HepG2 (cell line): ENCODE measurements at regions not wholly inside any gene's neighbourhood (a gene's known extent, or its start where the extent isn't known, plus 50 kb on each side); places are given as distances from the start of the nearest gene placed in this dataset.

Experiments
- ARID2 ChIP-seq: sonication (generic); formaldehyde crosslinking; IDR thresholded peaks from 2 replicates; pipeline ENCODE4 v1.8.1; 2022; ENCODE audit warnings: mild to moderate bottlenecking, missing genetic modification reagents, borderline replicate concordance
- DZIP1 ChIP-seq: sonication (generic); formaldehyde crosslinking; IDR thresholded peaks from 2 replicates; pipeline ENCODE4 v1.5.0; 2020; ENCODE audit warnings: mild to moderate bottlenecking, missing genetic modification reagents
- HMG20A ChIP-seq: IDR thresholded peaks from 2 replicates; pipeline ENCODE4 v1.6.1; 2016; ENCODE audit warnings: borderline replicate concordance
- HNRNPK ChIP-seq: fragments of 200-400 bp; formaldehyde crosslinking; IDR thresholded peaks from 2 replicates; pipeline ENCODE4 v1.6.1; 2018; ENCODE audit warnings: low read length, low read depth, moderate library complexity, mild to moderate bottlenecking; ENCODE audit not compliant: poor library complexity, severe bottlenecking
- MED1 ChIP-seq: sonication (generic); formaldehyde crosslinking; IDR thresholded peaks from 2 replicates; pipeline ENCODE4 v1.4.0; 2020; ENCODE audit warnings: missing genetic modification reagents
- NFYB ChIP-seq: sonication (generic); formaldehyde crosslinking; IDR thresholded peaks from 2 replicates; pipeline ENCODE4 v1.4.0; 2020; ENCODE audit warnings: missing genetic modification reagents
- RBM39 ChIP-seq: fragments of 200-400 bp; formaldehyde crosslinking; IDR thresholded peaks from one replicate; pipeline ENCODE4 v1.6.1; 2018; ENCODE audit warnings: antibody characterized with exemption, mild to moderate bottlenecking, low read depth, low read length; ENCODE audit not compliant: poor library complexity, severe bottlenecking
- SOX13 ChIP-seq, 3 experiments: fragments of 450-650 bp in 1 of 3; sonication (generic) in 1 of 3; formaldehyde crosslinking in 1 of 3; IDR thresholded peaks in 2 of 3; conservative IDR thresholded peaks in 1 of 3; 2 replicates each; pipeline versions ENCODE4 v1.5.0 to v1.6.1; 2016 to 2020; ENCODE audit warnings: antibody characterized with exemption in 1 of 3, mild to moderate bottlenecking in 1 of 3, missing compliant biosample characterization in 1 of 3, missing genetic modification reagents in 1 of 3, moderate library complexity in 1 of 3
- ZNF205 ChIP-seq: IDR thresholded peaks from 2 replicates; pipeline ENCODE4 v1.6.1; 2018; ENCODE audit warnings: missing biosample characterization, missing genetic modification reagents
- ZNF264 ChIP-seq: sonication (generic); formaldehyde crosslinking; IDR thresholded peaks from 2 replicates; pipeline ENCODE4 v1.4.0; 2020; ENCODE audit warnings: missing genetic modification reagents
- ZNF644 ChIP-seq: IDR thresholded peaks from 2 replicates; pipeline ENCODE4 v1.6.1; 2016; ENCODE audit warnings: low read depth
- ZNF704 ChIP-seq: sonication (generic); formaldehyde crosslinking; IDR thresholded peaks from 2 replicates; pipeline ENCODE4 v1.8.1; 2023; ENCODE audit warnings: mild to moderate bottlenecking, inconsistent platforms, moderate library complexity, missing genetic modification reagents, borderline replicate concordance
- ZNF780A ChIP-seq: sonication (generic); formaldehyde crosslinking; IDR thresholded peaks from 2 replicates; pipeline ENCODE4 v1.8.0; 2022; ENCODE audit warnings: mild to moderate bottlenecking, missing genetic modification reagents, moderate library complexity
- TF ChIP-seq, protein P1 (sequence below): sonication (generic); formaldehyde crosslinking; IDR thresholded peaks from 2 replicates; pipeline ENCODE4 v1.5.1; 2020; ENCODE audit warnings: missing genetic modification reagents, mild to moderate bottlenecking, borderline replicate concordance
- TF ChIP-seq, protein P2 (sequence below), 2 experiments: fragments of 450-650 bp in 1 of 2; sonication (generic) in 1 of 2; formaldehyde crosslinking; IDR thresholded peaks; 2 replicates each; pipeline versions ENCODE4 v1.5.0 to v1.8.0; 2020 to 2022; ENCODE audit warnings: mild to moderate bottlenecking in 1 of 2, missing genetic modification reagents in 1 of 2
- TF ChIP-seq, protein P3 (sequence below): sonication (generic); formaldehyde crosslinking; IDR thresholded peaks from 2 replicates; pipeline ENCODE4 v1.5.0; 2020; ENCODE audit warnings: mild to moderate bottlenecking, missing genetic modification reagents
- TF ChIP-seq, protein P4 (sequence below): sonication (generic); formaldehyde crosslinking; IDR thresholded peaks from 2 replicates; pipeline ENCODE4 v1.4.0; 2020; ENCODE audit warnings: missing genetic modification reagents

DNA sequence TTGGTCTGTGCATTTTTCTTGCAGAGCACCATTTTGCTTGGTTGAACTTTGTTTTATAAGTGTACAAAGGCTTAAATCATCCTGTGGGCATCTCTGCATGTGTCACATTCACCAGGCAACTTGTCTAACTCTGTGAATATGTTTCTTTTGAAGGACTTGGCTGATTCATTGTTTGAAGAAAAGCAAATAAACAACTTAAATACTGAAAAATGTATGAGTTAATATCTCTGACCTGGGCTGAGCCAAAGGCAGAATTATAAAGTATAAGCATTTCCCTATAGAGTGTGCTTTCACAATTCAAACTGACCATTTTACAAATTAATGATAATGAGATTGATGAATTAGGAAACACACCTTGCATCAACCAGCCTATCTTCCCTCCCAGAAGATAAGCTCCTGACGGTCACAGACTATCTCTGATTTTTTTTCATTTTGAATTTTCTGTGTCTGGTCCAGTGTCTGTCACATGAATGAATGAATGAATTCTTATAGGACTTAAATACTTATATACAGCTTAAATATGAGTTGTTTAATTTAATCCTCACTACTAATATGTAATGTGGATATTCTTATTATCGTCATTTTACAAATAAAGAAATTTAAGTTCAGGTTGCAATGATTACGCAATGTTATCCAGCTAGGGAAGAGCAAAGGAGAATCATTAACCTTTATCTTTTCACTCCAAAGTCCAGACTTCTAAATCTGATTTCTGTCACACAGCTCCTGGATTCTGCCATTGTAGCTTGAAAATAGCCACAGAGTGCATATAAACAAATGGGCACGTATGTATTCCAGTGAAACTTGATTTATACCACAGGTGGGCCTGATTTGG lies 182.0 kb upstream of the PHYHIPL start (continued):
- peak; percentile 64; the same call in 1 of the 2 replicates for TF ChIP-seq HMG20A (CRISPR knock-in tag)
- no peak for TF ChIP-seq RBM39
- no peak for TF ChIP-seq ZNF780A (CRISPR knock-in tag)
- TF ChIP-seq ZNF264, result 0 out of 2 replicates have a peak, but pooled peaks have one; percentile 44
- TF ChIP-seq NFYB (CRISPR knock-in tag), result no peak
- no peak; the same call in 1 of the 2 replicates for TF ChIP-seq SOX13 (IDR thresholded peaks at IDR 0.05)
- TF ChIP-seq SOX13 (CRISPR knock-in tag; conservative IDR thresholded peaks at IDR 0.05 in 1 of 2, IDR thresholded peaks at IDR 0.05 in 1 of 2), result peak in 1 of 2 experiments; percentile 85; a peak in 2 of 4 replicates
- peak; percentile 40; the same call in 1 of the 2 replicates for TF ChIP-seq ZNF205 (CRISPR knock-in tag)
- no peak for TF ChIP-seq DZIP1
- TF ChIP-seq MED1 (CRISPR knock-in tag), result peak; percentile 87
- peak; percentile 69; the same call in 1 of the 2 replicates for TF ChIP-seq ZNF644 (CRISPR knock-in tag)
- no peak for TF ChIP-seq ZNF704 (CRISPR knock-in tag)
- TF ChIP-seq, protein P1, sequence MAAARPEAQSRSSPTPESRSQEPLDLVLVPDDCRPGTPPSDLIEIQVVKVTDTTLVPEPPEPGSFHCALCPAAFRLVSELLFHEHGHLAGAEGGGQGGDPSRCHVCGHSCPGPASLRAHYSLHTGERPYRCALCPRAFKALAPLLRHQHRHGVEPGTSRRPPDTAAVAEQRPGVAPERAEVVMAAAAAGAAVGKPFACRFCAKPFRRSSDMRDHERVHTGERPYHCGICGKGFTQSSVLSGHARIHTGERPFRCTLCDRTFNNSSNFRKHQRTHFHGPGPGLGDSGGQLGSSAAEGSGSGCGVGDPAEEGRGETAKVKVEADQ (CRISPR knock-in tag), result no peak
- TF ChIP-seq, protein P2, sequence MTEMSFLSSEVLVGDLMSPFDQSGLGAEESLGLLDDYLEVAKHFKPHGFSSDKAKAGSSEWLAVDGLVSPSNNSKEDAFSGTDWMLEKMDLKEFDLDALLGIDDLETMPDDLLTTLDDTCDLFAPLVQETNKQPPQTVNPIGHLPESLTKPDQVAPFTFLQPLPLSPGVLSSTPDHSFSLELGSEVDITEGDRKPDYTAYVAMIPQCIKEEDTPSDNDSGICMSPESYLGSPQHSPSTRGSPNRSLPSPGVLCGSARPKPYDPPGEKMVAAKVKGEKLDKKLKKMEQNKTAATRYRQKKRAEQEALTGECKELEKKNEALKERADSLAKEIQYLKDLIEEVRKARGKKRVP (CRISPR knock-in tag; IDR thresholded peaks at IDR 0.05), result 0 out of 4 replicates have a peak, but pooled peaks of 1 of the 2 experiments have one; percentile 19
- no peak for TF ChIP-seq HNRNPK
- TF ChIP-seq, protein P3, sequence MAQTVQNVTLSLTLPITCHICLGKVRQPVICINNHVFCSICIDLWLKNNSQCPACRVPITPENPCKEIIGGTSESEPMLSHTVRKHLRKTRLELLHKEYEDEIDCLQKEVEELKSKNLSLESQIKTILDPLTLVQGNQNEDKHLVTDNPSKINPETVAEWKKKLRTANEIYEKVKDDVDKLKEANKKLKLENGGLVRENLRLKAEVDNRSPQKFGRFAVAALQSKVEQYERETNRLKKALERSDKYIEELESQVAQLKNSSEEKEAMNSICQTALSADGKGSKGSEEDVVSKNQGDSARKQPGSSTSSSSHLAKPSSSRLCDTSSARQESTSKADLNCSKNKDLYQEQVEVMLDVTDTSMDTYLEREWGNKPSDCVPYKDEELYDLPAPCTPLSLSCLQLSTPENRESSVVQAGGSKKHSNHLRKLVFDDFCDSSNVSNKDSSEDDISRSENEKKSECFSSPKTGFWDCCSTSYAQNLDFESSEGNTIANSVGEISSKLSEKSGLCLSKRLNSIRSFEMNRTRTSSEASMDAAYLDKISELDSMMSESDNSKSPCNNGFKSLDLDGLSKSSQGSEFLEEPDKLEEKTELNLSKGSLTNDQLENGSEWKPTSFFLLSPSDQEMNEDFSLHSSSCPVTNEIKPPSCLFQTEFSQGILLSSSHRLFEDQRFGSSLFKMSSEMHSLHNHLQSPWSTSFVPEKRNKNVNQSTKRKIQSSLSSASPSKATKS, result 0 out of 2 replicates have a peak, but pooled peaks have one; percentile 35
- TF ChIP-seq ARID2 (CRISPR knock-in tag), result no peak
- TF ChIP-seq, protein P4, sequence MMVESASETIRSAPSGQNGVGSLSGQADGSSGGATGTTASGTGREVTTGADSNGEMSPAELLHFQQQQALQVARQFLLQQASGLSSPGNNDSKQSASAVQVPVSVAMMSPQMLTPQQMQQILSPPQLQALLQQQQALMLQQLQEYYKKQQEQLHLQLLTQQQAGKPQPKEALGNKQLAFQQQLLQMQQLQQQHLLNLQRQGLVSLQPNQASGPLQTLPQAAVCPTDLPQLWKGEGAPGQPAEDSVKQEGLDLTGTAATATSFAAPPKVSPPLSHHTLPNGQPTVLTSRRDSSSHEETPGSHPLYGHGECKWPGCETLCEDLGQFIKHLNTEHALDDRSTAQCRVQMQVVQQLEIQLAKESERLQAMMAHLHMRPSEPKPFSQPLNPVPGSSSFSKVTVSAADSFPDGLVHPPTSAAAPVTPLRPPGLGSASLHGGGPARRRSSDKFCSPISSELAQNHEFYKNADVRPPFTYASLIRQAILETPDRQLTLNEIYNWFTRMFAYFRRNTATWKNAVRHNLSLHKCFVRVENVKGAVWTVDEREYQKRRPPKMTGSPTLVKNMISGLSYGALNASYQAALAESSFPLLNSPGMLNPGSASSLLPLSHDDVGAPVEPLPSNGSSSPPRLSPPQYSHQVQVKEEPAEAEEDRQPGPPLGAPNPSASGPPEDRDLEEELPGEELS (CRISPR knock-in tag), result peak; percentile 78
